ENCODE measurements at regions not wholly inside any gene's neighbourhood (a gene's known extent, or its start where the extent isn't known, plus 50 kb on each side); places are given as distances from the start of the nearest gene placed in this dataset.

- TF ChIP-seq CTCF (optimal IDR thresholded peaks at IDR 0.05 in 1 of 3, IDR thresholded peaks at IDR 0.05 in 1 of 3, conservative IDR thresholded peaks at IDR 0.05 in 1 of 3; ENCODE audit: extremely low read depth in 1 of 3, insufficient read depth in 2 of 3, low read length in 3 of 3) (no peak), EZH2 (IDR thresholded peaks at IDR 0.05; ENCODE audit: low read length) (no peak)
These were observed 87.1 kb upstream of the ITGA4 start for GRCh38 chr2:181370126-181370525.
